GM19455 (cell line): ENCODE measurements at regions not wholly inside any gene's neighbourhood (a gene's known extent, or its start where the extent isn't known, plus 50 kb on each side); places are given as distances from the start of the nearest gene placed in this dataset.

Source experiments
- ATAC-seq: cut with Tn5 transposase; IDR thresholded peaks from one replicate; pipeline ENCODE4 v1.9.1; 2021; ENCODE audit not compliant: unreplicated experiment

DNA sequence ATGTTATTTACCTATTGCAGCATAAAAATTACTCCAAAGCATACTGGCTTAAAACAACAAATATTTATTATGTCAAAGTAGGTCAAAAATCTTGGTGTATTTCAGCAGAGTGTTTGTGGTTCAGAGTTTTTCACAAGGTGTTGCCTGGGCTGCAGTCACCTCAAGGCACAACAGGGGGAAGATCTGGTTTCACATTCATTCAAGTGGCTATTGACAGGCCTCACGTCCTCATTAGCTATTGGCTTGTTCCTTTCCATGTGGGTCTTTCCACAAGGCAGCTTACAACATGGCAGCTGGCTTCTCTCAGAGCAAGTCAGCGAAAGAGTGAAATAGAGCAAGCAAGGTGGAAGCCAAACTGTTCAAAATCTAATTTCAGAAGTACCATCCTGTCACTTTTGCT, 602.9 kb downstream of the OLFM4 start:
- no peak for ATAC-seq

DNA sequence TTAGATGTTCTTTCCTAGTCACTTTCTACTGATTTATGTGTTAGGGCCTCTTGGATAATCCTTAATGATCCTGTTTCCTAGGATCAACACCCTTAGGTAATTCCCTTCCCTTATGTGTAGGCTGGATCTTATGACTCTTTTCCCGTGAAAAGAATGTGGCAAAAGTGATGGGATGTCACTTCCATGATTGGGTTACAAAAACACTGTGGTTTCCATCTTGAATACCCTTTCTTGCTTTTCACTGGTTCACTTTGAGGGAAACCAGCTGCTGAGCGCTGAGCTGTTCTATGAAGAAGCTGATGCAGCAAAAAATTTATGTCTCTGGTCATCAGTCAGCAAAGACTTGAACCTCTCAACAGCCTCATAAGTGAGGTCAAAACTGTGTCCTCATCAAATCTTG, 609.4 kb downstream of the OLFM4 start:
- no peak for ATAC-seq

DNA sequence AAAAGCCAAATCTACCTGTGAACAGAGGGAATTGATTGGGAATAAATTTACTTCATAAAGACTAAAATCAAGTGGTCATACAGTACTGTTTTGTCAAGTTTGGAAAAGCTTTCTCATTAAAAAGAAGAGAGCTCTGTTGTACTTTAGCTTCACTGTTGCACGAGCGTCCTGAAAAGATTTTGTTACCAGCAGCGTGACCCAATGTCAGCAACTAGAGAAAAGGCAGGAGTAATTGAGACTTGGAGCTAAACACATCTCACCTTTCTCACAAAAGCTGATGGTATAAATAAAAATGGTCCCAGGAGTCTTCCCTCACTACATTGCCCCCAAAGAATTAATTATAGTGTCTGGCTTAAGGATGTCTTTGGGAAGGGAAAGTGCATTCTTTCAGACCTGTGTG, 613.7 kb downstream of the OLFM4 start:
- ATAC-seq = no peak

DNA sequence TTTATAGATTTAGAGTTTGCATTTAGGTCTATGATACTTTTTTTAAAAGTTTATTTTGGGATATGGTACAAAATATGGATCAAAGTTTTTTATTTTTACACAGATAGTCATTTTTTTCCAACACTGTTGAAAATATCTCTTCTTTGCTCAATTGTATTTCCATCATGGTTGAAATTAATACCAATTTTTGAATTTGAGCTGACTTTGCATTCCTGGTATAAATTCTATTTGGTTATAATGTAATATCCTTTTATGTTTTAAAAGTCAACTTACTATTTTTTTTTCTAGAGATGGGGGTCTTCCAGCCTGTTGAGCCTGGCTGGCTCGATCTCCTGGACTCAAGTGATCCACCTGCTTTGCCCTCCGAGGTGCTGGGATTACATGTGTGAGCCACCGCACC, 620.1 kb downstream of the OLFM4 start:
- no peak for ATAC-seq

DNA sequence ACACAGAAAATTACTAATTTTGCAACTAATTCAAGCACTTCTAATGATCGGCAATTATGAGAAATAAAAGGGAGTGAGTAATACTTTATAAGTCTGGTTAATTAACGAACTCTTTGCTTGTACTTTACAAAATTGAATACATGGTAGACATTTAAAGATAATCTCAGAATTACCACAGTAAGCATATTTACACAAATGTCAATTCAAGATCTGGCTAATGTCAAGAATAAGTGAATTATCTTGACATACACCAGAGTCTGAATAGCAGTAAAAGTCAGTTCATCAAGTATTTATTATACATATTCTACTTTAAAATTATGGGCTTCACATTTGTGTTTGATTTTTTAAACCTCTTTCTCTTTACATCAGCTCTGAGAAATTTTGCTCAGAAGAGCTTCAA, 643.4 kb downstream of the OLFM4 start:
- no peak for ATAC-seq

DNA sequence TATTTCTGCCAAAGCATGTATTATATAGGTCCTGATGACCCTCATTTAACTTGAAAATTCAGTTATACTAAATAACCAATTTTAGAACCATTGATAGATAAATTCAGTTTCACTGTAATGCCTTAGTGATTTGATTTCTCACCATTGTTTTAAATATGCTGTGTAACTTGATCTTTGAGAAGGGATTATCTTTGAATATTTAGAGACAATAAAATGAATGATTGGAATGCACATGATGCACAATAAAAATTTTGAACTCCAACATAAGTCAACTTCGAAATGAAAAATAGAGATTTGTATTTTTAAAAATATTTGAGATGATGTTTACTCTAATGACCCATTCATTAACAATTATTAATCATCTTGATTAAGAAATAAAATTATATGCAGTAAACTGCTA, 654.5 kb downstream of the OLFM4 start:
- no peak for ATAC-seq

DNA sequence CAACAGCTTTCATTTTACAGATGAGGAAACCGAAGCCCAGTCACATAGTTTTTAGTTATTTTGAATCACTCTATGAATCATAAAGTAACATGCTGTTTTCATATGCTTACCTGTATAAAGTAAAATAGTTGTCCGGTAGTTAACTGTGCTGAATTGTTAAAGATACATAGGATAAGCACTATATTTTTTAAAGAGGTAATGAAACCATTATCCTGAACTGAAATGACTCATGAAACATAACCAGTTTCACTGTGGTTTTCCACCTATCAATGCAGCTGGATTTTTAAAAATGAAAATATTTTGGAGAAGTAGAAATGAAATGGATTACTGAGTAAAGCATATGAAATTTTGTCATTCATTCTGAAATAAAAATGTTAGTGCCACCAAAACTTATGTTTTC, 655.0 kb downstream of the OLFM4 start:
- ATAC-seq = no peak

DNA sequence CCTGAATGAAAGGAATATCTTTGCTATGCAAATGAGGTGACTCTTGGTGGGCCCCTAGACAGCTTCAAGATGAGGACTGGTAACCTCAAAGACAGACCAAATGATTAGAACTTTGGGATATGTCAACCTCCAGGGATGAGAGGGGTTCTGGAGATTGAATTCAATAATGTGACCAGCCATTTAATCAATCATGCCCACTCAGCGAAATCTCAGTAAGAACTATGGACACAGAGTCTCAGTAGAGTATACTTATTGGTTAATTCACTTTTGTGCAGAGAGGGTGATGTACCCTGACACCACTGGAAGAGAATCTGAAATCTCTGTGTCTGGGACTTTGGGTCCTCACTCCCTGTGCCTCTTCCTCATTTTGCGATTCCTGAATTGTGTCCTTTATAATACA, 662.8 kb downstream of the OLFM4 start:
- ATAC-seq = no peak

DNA sequence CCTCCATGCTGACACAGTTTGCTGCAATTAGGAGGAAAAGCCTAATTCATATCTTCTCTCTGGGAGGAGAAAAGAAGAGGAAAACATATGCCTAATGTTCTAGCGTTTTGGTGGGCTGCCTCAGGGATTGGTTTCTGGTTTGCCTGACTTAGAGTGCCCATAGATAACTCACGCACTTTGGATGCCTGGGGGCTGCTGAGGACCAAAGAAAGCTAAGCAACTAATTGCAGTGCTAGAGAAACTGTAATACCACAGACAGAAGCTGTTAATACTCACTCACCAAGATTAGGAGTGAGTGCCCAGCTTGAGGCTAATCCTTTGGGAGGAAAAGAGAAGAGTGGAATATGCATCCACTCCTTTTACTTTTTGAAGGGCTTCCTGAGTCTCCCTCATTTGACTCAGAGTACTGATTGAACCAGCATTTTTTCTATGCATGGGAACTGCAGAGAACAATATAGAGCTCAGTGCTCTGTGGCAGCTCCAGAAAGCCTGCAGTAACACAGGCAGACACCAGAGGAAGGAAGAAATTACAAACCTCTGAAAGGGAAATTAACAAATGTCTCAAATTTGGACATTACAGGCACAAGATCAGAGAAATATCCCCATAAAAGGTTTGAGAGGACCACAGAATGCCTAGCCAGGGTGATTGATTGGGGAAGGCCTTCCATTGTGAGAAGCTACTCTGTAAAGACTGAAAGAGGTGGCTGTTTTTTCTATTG, 666.4 kb downstream of the OLFM4 start:
- no peak for ATAC-seq

DNA sequence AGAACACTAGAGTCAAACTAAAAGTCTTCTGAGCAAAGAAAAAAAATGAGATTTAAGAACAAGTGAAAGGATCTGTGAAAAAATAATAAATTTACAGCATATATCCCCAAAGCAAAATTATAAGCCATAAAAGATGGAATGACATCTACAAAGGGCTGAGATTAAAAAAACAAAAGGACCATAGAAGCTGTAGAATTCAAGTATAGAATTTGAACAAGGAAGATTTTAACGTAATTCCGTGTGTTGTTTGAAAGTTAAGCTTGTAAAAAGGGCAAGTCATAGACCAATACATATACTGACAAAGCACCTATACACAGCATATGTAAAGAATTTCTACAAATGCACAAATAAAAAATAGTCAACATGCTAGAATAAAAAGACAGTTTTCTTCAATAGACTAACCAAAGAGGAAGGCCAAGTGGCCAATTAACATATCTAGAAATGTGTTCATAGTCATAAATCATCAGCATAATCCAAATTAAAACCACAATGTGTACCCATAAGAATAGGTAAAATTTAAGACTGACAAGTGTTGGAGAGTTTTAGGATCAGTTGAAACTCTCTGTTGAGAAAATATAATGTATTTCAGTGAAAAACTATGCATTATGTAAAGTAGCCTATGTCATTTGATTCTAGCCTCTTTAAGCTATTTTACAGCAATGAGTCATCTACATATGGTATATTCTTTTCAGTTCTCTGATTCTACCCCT, 674.9 kb downstream of the OLFM4 start:
- ATAC-seq = no peak

DNA sequence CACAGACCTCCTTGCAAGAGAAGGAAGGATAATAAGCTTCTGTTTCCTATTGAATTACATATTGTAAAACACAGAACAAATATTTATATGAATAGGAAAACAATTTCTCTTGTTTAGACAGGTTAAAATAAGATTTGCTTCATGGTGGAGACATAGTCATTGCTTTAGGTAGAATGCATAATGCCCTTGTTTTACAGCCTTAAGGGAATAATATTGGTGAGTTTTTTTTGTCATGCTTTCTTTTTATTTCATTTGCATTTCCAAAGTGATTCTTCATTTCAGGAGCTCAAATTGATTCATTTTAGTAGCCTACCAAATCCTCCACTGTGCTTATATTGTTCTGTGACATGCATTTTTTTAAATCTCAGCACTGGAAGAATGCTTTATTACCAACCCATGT, 690.7 kb downstream of the OLFM4 start:
- ATAC-seq = no peak

DNA sequence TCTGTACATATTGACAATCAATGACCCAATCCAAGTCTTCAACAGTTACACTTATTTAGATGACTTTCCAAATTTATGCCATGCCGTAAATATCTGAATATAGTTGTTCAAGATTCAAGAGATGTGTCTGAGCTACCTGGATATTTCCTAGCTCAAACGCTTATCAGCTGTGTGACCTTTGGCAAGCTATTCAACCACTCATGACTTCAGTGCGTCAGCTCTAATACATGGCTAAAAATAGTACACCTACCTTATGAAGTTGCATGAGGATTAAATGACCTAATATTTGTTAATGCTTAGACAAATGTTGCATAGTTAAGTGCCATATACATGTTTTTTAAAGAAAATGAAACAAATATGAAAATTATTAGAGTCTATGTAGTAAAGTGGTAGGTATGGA, 704.1 kb downstream of the OLFM4 start:
- no peak for ATAC-seq

DNA sequence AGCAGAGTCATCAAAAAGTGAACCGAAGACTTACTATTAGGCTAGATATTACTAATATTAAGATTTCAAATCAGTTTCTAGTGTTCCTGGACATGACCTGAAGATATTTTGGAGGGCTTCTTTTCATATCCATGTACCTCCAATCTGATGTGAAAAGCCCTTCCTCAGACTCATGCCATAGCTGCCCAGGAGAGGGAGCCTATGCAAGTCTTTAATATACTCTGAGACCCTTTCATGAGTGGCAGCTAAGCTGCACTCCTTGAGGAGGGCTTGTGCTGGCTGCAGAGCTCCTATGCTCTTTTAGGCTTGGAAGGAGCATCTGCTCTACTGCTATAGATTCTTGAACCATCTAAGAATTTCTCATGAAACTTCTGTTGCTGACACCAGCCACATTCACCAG, 715.3 kb downstream of the OLFM4 start:
- ATAC-seq = no peak

DNA sequence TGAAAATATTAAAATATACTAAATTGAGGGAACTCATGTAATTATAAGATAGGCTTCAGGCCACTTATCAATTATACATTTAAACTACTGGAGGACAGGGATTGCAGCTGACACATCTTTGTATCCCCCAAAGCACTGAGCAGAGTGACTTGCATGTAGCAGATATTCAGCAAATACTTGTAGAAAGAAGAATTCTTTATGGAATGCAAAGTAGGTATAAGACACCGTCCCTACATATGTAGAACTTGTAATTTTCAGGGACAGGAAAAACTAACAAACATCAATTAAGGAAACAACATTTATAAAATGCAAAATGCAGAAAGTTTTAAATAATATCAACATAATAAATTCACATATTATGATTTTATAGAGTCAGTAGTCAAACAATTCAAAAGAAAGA, 719.2 kb downstream of the OLFM4 start:
- ATAC-seq = no peak

DNA sequence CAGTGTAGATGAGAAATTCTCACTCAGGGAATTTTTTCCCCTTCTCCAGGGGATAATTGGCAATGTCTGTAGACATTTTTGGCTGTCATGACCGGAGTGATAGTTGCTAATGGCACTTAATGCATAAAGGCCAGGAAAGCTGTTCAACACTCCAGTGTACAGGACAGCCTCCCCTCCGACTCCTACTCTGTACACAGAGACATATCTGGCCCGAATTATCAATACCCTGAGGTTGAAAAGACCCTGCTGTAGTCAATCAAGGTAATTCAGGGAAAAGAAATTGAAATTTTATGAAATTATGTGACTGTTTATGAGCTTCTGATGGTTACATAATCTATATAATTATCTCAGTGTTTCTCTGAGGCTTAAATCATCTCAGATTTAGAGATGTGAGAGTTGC, 720.7 kb downstream of the OLFM4 start:
- ATAC-seq = no peak

DNA sequence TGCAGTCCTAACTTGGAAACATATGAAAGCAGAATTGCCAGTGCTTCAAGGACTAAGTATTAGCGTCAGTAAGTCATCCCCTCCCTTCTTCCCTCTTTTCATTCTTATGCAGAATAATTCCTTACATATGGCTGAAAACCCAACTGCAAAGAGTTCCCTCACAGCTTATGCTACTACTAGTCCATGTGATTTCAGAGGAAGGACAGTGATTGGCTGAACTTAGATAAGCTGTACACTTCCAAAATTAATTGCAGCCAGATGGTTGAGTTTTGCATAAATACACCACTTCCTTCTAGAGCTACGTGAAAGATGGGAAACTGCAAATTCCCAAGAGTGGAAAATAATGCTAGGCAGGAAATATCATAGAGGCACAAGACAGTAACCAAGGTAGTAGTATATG, 730.4 kb downstream of the OLFM4 start:
- ATAC-seq = no peak

DNA sequence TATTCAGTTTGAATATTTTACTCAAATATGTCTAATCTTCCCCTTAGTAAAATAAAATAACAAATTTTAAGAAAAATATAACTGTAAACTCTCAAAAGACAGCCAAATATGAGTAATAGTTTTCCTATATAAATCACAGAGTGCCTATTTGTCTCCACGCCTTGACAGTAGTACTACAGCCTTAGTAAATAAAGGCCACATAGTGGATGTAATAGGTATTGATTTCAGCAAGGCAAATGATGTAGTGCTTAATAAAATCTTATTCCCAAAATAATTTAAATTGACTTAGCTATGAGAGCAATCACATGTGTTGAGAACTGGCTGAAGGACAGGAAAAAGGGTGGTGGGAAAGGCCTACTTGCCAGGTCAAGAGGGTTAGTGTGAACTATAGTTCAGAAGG, 747.2 kb downstream of the OLFM4 start:
- no peak for ATAC-seq

DNA sequence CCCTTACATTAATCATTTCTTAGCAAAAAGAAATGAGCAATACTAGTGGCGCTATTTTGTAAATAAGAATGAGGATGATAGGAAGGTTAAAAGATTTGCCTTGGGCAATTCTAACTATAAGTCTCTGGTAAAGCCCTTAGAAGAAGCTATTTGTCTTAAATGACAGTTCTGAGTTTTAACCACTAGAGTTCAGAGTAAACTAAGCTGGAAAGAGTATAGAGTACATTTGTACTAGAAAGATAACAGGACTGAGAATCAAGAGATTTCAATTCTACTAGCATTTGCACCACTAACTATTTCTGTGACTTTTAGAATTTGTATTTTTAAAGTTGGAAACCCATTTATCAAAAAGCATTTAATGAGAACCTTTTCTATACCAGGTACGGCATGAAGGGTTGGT, 750.3 kb downstream of the OLFM4 start:
- no peak for ATAC-seq

DNA sequence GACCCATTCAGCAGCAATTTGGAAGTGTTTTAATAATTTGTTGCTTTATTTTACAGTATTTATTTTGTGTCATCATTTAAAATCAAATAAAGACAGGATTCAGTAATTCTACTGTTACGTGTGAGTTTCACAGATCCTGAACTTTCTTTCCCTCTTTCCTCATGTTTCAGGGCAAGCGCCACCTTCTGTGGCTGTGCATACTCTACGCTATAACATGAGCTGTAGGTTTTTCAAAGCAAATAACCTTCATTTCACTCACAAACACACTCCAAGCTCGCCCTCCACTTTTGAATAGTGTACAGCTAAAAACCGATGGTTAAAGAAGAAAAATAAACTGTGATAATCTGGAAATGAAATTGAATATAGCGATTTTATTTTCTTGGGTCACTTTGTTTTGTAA, 753.3 kb downstream of the OLFM4 start:
- no peak for ATAC-seq

DNA sequence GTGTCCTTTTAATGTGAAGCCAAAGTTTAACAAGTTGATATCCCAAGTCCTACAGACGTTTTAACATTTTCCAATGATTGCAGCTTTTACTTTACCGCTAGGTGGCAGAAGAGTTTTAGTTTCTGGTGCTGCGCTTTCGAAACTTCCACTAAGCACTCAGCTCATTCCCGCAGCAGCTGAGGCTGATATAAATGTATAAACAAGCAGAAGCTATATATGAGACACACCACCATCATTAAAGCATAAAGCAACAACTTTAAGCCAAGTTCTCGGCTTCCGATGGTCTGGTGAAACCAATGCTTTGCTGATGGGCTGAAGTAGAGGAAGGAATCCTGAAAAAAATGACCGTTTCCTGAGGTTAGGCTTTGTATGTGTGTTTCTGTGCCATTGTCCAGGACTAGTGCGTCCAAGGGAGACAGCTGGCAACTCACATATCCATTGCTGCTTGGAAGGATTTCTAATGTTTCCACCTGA, 753.9 kb downstream of the OLFM4 start:
- peak; percentile 68 for ATAC-seq

DNA sequence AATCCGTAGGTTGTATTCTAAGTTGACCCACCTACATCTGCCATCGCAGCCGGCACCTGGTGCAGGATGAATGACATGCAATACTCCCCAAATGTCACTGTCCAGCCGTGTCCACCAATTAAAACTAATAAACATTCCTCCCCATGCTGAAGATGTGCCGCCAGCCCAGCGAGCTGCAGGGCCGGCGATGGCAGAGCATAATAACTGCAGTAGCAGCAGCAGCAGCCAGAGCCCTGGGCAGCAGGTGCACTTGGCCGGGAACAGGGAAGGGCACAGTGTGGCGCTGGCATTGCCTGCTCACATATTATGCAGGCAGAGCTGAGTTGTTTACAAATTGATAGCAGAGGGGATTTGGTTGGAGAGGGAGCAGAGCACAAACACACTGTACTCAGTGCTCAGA, 754.9 kb downstream of the OLFM4 start:
- no peak for ATAC-seq

DNA sequence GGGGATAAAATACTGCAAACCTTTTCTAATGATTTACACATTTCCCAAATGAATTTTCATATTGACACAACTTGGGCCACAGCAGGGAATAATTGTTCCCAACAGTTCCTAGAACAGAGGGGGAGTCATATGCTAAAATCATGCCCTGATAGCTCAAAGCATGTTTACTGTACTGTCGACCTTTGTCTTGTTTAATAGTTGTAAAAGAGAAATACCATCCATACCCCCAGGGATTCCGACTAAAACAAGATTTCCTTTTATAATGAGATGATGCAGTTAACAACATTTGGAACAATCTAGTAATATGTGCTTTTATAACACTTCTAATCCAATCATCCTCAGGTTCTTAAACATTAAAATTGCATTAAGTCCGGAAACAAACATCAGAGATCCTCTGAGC, 759.7 kb downstream of the OLFM4 start:
- ATAC-seq = no peak

DNA sequence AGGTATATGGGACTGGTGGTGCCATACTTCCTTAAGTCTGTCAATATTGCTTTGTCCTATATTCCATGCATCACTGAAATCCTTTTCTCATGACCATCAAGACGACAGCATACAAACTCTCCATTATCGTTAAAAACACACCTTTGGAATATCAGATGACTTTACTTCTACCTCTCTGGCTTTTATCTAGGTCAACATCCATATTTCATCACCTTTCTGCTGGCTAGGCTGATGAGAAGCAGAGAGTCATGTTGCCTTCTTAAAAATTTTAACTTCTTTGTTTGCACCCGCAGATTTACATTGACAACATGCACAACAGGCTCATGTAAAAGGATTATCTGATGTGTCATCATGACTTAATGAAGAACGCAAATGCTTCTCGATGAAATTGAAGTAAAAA, 771.4 kb downstream of the OLFM4 start:
- no peak for ATAC-seq
